M059J (cell line): ENCODE measurements at regions not wholly inside any gene's neighbourhood (a gene's known extent, or its start where the extent isn't known, plus 50 kb on each side); places are given as distances from the start of the nearest gene placed in this dataset.
"Not testable (repeated sequence)": the region's sequence is repeated elsewhere in the genome, so short reads cannot be mapped to it uniquely, and the experiment has no call there.

Experiments
- DNase-seq: peaks from one replicate; pipeline ENCODE4 v3.0.0-alpha.2; 2012; ENCODE audit warnings: low read depth

DNA sequence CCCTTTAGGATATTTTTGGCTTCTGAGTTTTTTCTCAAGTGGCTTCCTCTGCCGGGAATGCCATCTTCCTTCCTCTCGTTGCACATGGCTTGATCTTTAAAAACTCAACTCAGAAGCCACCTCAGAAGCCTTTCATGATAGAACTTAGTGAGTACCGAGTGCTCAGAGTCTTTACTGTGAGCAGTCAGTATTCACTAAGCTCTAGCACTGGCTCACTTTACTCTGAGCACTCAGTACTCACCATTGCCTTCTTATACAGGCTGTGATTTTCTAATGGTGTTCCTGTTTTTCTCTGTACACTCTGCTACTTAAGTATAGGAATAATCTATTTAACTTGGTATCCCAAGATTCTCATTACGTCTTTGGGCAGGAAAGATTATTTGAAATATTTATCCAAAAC is 116.2 kb downstream of the PFDN4 start:
- DNase-seq = no peak

DNA sequence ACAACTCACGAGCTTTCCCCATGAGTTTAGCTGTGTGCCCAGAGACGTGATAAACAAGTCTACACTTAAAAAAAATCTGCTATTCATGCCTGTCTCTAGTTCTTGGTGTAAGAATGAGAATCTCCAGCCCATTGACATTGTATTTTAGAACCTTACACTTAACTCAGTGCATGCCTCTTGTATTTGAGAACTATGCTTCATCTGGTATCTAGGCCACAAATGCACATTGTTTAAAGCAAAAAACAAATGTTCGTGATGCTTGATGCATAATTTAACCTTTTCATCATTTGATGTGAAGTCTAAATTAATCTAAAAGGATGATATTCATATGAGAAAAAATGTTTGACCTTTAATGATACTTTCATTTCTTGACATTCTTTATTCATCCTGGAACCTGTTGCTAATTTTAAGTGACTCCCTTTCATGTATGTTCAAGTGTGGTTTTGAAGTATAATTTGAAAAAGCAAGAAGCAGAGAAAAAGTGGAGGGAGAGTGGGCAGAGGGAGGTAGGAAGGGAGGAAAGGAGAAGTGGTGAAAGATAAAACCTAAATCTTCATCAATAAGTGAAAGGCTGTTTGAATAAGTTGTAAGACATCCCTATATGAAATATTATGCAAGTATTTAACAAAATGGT is 116.9 kb downstream of the PFDN4 start:
- no peak for DNase-seq

GRCh38 chr20:54335299-54335698 is 127.4 kb downstream of the PFDN4 start:
- DNase-seq = peak; percentile 37

GRCh38 chr20:54337144-54337543 is 129.3 kb downstream of the PFDN4 start:
- DNase-seq = no peak

GRCh38 chr20:54339093-54339492 is 131.2 kb downstream of the PFDN4 start:
- DNase-seq = no peak

DNA sequence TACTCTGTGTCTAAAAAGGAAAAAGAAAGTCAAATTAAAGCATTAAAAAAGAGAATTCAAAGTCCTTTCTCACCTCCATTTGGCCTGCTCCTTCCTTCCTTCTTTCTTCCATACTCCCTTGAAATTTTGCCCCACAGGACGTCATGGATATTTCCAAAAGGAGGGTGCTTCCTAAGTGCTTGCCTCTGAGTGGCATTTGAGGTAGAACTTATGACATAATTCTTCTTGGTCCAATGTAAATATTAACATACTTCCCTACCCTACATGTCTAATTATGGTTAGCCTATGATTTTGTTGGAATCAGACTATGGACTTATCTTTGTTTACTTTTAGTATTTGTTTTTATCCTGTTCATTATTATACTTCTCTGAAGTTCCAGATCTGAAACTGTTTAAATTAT is 132.3 kb downstream of the PFDN4 start:
- DNase-seq = no peak

DNA sequence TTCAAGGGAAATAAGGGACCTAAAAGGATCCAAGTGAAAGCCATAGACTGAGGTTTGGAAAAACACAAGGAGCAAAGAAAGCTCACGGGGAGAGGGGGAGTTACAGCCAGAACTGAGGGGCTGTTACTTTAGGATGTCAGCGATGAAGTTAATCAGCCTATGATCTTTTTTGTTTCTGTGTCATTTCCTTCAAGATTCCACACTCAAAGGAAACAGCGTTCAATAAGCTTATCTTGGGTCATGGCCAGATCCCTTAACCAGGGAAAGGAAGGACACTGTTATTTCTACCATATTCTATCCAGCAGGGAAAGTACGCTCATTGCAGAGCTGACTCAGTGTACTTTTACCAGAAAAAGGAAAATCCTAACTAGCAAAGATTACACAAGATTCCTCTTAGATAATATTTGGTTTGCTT is 132.8 kb downstream of the PFDN4 start:
- peak; percentile 77 for DNase-seq

- no peak for DNase-seq
Observed at GRCh38 chr20:54342258-54342920, 133.0 kb upstream of the DOK5 start.

DNA sequence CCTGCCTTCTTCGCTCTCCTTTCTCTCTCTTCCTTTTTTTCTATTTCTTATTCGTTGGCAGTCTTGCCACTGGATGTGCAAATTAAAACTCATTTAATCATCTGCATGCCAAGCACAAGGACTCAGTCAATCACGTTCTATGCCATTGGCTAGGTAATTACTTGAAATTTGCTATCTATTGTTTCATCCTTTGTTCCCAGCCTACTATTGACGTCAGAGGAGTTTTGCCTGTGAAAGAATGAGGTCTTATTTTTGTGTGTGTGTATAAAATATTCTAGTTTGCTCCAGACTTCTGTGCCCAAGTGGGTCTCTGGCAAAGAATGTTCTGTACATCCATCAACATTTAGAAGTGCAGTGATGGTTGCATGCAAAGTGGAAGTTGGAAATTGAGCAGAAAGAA is 132.3 kb upstream of the DOK5 start:
- DNase-seq = no peak

- DNase-seq = no peak
Observed at GRCh38 chr20:54343634-54344033, 131.8 kb upstream of the DOK5 start.

GRCh38 chr20:54344832-54345231 is 130.6 kb upstream of the DOK5 start:
- no peak for DNase-seq

DNA sequence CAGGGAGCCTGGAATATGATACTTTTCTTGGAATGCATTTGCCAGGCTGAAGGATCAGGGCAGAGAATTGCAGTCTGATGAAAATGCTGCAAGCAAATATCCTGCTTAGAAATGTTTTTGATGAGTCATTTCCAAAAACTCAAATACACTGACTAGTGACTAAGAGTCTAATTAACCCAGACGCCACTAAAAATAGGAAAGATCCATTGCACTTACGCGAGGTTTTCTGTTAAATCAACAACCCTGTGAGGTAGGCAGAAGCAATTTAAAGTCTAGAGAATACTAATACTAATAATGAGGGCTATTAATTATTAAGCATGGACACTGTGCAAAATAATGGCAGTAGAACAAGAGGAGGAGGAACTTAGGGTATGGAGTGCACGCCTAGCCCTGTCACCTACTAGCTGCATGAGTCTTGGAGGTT is 130.1 kb upstream of the DOK5 start:
- DNase-seq = peak; percentile 90

GRCh38 chr20:54345821-54346220 is 129.6 kb upstream of the DOK5 start:
- DNase-seq = peak; percentile 39

GRCh38 chr20:54346276-54346675 is 129.1 kb upstream of the DOK5 start:
- peak; percentile 62 for DNase-seq

DNA sequence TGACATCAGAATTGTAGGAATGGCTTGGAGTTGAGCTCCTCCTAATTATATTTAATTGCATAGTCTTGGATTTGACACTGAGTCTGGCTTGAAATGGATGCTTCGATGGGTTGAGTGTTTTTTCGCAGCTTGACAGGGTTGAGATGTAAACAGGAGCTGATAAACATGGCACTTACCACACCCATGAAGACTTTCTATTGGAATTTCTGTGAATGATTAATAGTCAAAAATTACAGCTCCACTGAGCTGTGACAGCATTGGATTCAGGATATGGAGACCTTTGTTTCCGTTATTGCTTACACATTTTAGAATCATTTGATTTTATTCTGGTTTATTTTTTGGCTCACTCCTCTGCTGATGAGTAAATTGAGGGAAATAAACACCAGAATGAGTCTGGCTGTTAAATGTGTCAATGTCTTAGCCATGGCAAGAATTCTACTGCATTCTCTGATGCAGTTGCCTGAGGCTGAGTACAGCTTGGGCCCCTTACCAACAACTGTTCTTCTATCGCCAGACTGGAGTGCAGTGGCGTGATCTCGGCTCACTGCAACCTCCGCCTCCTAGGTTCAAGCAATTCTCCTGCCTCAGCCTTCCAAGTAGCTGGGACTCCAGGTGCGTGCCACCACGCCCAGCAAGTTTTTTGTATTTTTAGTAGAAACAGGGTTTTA is 128.1 kb upstream of the DOK5 start:
- peak; percentile 60 for DNase-seq

DNA sequence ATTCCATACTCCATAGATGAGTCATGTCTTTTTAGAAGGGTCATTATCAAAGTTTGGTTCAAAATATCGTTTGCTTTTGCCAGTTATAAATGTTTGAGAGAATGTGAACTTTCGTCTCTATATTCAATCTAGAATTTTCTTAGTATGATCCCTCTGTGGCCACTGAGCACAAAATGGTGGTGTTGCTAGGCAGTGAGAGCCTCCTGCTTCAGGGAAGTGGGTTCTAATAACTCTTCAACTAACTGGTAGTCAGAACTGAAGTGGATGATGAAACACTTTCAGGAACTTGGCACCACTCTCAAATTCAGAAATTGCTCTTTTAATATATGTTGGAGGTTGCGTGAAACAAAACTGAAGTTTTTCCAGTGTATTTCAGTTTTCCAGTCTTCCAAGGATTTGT is 125.0 kb upstream of the DOK5 start:
- DNase-seq = peak; percentile 23

GRCh38 chr20:54351371-54352136 is 123.8 kb upstream of the DOK5 start:
- DNase-seq = no peak

DNA sequence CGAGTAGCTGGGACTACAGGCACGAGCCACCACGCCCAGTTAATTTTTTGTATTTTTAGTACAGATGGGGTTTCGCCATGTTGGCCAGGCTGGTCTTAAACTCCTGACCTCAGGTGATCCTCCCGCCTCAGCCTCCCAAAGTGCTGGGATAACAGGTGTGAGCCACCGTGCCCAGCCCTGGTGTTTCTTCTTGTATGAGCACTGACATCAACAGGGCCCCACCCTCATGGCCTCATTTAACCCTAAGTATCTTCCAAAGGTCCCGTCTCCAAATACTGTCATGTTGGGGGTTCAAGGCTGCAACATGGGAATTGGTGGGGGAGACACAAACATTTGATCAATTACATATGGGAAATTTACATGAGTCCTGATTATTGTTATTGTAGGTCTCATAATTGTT is 122.9 kb upstream of the DOK5 start:
- DNase-seq = not testable (repeated sequence)

- no peak for DNase-seq
Observed at GRCh38 chr20:54353292-54353691, 122.1 kb upstream of the DOK5 start.

DNA sequence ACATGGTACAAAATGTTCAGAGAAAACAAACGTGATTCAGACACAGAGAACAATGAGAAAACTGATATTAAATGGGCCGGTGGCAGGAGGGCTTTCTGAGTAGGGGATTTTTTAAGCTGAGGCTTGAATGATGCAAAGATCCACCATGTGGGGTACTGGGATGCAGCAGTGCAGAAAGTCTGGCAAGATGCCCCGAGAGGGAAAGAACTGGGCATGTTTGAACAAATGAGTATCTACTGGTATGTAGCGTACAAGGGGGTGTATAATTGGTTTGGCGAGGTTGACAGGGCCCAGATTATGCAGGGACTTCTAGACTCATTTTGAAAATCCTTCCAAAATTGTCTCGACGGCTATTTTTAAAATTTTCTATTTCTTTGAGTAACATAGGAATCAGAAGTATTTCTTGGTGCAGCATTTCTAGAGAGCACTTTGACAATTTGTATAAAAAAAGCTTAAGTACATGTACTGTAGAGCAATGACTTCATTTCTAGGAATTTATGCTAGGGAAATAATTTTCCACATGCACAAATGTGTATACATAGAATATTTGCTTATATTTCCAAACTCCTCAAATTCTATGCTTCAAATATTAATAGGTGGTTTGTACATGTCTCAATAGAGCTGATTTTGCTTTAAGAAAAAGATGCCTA is 119.6 kb upstream of the DOK5 start:
- DNase-seq = no peak

- DNase-seq = no peak
Observed at GRCh38 chr20:54356801-54357200, 118.6 kb upstream of the DOK5 start.

DNA sequence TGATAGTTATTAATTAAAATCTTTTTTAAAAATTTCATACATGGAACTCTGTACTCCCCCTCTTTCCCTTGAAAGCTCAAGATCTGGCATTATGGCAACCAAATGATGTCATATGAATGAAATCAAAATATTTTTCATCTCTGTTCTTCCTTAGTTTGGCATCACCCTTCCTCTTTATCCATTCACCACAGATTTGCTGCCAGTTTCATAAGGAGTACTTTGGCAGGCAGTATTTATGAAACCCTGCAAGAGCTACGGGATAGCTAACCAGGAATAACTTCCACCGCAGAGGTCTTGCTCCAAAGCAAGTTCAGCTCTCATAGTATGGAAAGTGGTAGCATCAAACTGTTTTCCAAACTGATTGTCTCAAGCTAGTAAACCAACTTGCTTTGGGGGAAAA is 113.9 kb upstream of the DOK5 start:
- no peak for DNase-seq
